Lung (tissue), 11 donors: ENCODE measurements at regions not wholly inside any gene's neighbourhood (a gene's known extent, or its start where the extent isn't known, plus 50 kb on each side); places are given as distances from the start of the nearest gene placed in this dataset.

Experiments used
- ATAC-seq: fragments of 200-7000 bp; cut with Tn5 transposase; one replicate; pipeline ENCODE4 v1.9.1; 2020; ENCODE audit warnings: moderate number of reproducible peaks; ENCODE audit not compliant: insufficient read depth, low FRiP score
- DNase-seq, 3 donors: peaks; one replicate each; pipeline ENCODE4 v3.0.0-alpha.2; 2013 to 2017
- H3K27ac ChIP-seq, 2 donors: one replicate each; pipeline ENCODE4 v1.5.1; 2013; ENCODE audit warnings: mild to moderate bottlenecking in 2 of 2, moderate library complexity in 2 of 2, control low read depth in 1 of 2, inconsistent platforms in 1 of 2, low read depth in 1 of 2, low read length in 1 of 2
- H3K27me3 ChIP-seq, 3 donors: one replicate each; pipeline ENCODE4 v1.5.1; 2013; ENCODE audit warnings: low read length in 2 of 3; ENCODE audit not compliant: control insufficient read depth in 3 of 3, insufficient read depth in 3 of 3
- H3K36me3 ChIP-seq, 4 donors: one replicate each; pipeline ENCODE4 v1.5.1; 2013; ENCODE audit warnings: low read length in 4 of 4, mild to moderate bottlenecking in 1 of 4, moderate library complexity in 1 of 4; ENCODE audit not compliant: control insufficient read depth in 4 of 4, insufficient read depth in 4 of 4
- H3K4me1 ChIP-seq, 5 donors: one replicate each; pipeline ENCODE4 v1.5.1; 2013; ENCODE audit warnings: low read length in 5 of 5, mild to moderate bottlenecking in 2 of 5, moderate library complexity in 1 of 5; ENCODE audit not compliant: control insufficient read depth in 5 of 5, insufficient read depth in 5 of 5
- H3K4me3 ChIP-seq: one replicate; pipeline ENCODE4 v1.5.1; 2013; ENCODE audit warnings: mild to moderate bottlenecking, control low read depth, moderate library complexity
- H3K9ac ChIP-seq, 2 donors: one replicate each; pipeline ENCODE4 v1.5.1; 2013; ENCODE audit warnings: low read length in 2 of 2, control low read depth in 1 of 2; ENCODE audit not compliant: insufficient read depth in 1 of 2
- H3K9me3 ChIP-seq, 4 donors: one replicate each; pipeline ENCODE4 v1.5.1; 2013; ENCODE audit warnings: low read length in 3 of 4, mild to moderate bottlenecking in 1 of 4, moderate library complexity in 1 of 4; ENCODE audit not compliant: control insufficient read depth in 4 of 4, insufficient read depth in 3 of 4
- WGBS, 2 donors: extraction: QIAGEN DNeasy Blood & Tissue Kit; methylation state at CpG; one replicate each; pipeline ENCODE4 v1.1.7; 2013; 5-methylcytosine and 5-hydroxymethylcytosine counted together
- TF ChIP-seq, protein P1 (sequence below): IDR thresholded peaks from 2 replicates; pipeline ENCODE4 v1.5.1; 2012; ENCODE audit warnings: mild to moderate bottlenecking; ENCODE audit errors: control extremely low read depth, extremely low read depth
- donor health status: control.
- donor health status: control.
- donor health status: Bipolar disorder and iron deficiency.
- donor health status: healthy.
- donor health status: DM: yes; HTN: yes; CAD: no.

GRCh38 chr17:77684803-77685798 is 273.4 kb upstream of the TNRC6C start:
- peaks cover 0 to 6% (median 0%) of the 10 kb centered on the region in 5 donors for H3K4me1 ChIP-seq
- no peak overlapping the region for H3K4me3 ChIP-seq
- H3K9ac ChIP-seq, result no peak overlapping the region
- no peaks in the 10 kb centered on the region for H3K36me3 ChIP-seq
- TF ChIP-seq, protein P1, sequence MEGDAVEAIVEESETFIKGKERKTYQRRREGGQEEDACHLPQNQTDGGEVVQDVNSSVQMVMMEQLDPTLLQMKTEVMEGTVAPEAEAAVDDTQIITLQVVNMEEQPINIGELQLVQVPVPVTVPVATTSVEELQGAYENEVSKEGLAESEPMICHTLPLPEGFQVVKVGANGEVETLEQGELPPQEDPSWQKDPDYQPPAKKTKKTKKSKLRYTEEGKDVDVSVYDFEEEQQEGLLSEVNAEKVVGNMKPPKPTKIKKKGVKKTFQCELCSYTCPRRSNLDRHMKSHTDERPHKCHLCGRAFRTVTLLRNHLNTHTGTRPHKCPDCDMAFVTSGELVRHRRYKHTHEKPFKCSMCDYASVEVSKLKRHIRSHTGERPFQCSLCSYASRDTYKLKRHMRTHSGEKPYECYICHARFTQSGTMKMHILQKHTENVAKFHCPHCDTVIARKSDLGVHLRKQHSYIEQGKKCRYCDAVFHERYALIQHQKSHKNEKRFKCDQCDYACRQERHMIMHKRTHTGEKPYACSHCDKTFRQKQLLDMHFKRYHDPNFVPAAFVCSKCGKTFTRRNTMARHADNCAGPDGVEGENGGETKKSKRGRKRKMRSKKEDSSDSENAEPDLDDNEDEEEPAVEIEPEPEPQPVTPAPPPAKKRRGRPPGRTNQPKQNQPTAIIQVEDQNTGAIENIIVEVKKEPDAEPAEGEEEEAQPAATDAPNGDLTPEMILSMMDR, result no peak
- 44 to 51% methylated on average over 15 of the region's 15 CpGs for WGBS, 2 donors
- ATAC-seq (no peak), DNase-seq (no peak)
- H3K9me3 ChIP-seq, result no peaks in the 10 kb centered on the region
- H3K27ac ChIP-seq, result no peak overlapping the region
- peaks cover 0 to 9% (median 0%) of the 10 kb centered on the region in 3 donors for H3K27me3 ChIP-seq

- peaks cover 0 to 10% (median 0%) of the 10 kb centered on the region in 3 donors for H3K27me3 ChIP-seq
- DNase-seq, result no peak
- no peak overlapping the region for H3K9ac ChIP-seq
- TF ChIP-seq, protein P1, result no peak
- H3K4me1 ChIP-seq, result peaks cover 0 to 6% (median 3%) of the 10 kb centered on the region in 5 donors
- 96% methylated on average over 3 of the region's 3 CpGs for WGBS, 2 donors
- no peaks in the 10 kb centered on the region for H3K36me3 ChIP-seq
- H3K27ac ChIP-seq, result no peak overlapping the region
- ATAC-seq, result no peak
- no peaks in the 10 kb centered on the region for H3K9me3 ChIP-seq
- H3K4me3 ChIP-seq, result no peak overlapping the region
Measured at GRCh38 chr17:77685881-77686486, 272.5 kb upstream of the TNRC6C start.

DNA sequence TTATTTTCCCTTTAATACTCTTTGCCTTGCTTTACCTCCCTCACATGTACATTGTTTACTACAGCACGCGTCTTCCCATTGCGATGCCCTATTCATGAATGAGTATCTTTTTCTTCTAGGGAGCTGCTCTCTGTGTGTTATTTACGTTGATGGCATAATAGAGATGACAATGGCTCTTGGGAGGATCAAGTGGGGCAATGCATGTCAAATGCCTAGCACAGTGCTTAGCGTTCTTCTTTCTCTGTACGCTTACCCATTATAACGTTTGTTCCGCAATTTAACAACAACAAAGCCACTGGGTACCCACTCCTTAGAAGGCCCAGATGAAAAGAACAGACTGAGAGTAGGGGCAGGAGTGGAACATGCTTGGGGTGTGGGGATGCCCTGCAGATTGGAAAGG is 271.6 kb upstream of the TNRC6C start:
- WGBS, 2 donors, result 91 to 93% methylated on average over 8 of the region's 8 CpGs

More for the DNA sequence above, 271.6 kb upstream of the TNRC6C start:
- H3K9ac ChIP-seq, result no peak overlapping the region
- H3K27ac ChIP-seq, result no peak overlapping the region
- no peaks in the 10 kb centered on the region for H3K36me3 ChIP-seq
- H3K4me1 ChIP-seq, result peaks cover 0 to 6% (median 3%) of the 10 kb centered on the region in 5 donors
- ATAC-seq (no peak), DNase-seq (no peak)
- TF ChIP-seq, protein P1, result no peak
- no peak overlapping the region for H3K4me3 ChIP-seq
- H3K27me3 ChIP-seq, result peaks cover 0 to 14% (median 0%) of the 10 kb centered on the region in 3 donors
- no peaks in the 10 kb centered on the region for H3K9me3 ChIP-seq
